ENCODE measurements at regions not wholly inside any gene's neighbourhood (a gene's known extent, or its start where the extent isn't known, plus 50 kb on each side); places are given as distances from the start of the nearest gene placed in this dataset.
A peak's percentile ranks its signal among the peaks of the same experiment; 100 is the strongest.
"Not testable (repeated sequence)": the region's sequence is repeated elsewhere in the genome, so short reads cannot be mapped to it uniquely, and the experiment has no call there.

DNA sequence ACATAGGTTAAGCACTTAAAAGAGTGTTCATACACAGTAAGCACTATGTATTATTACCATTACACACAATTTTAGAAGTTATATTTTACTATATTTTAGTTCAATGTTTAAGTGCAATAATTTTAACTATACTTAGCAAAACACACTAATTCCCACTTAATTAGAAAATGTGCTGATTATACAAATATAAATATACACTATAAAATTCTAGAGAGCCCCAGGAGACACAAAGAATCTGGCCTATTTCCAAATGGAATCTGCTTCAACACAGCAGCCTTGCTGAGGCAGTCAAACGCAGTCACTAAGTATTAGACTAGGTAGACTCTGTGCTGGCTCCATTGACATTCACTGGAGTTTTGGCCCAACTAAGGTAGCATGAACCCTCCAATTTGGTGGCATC lies 160.9 kb downstream of the CETN3 start:
- no peak overlapping the region for H3K14ac ChIP-seq (replicated peaks; ENCODE audit: low read depth, low read length)
- H2BK5ac ChIP-seq (ENCODE audit: low read depth, low read length, poor library complexity, severe bottlenecking): no peak overlapping the region
- no TSS peak for BruUV-seq (replicated peaks)
- no peak overlapping the region for H3K9ac ChIP-seq (ENCODE audit: low read depth, low read length)
- no peak for TF ChIP-seq RFX5 (IDR thresholded peaks at IDR 0.05; ENCODE audit: low read depth, low read length)
- TF ChIP-seq MAFK (IDR thresholded peaks at IDR 0.05; ENCODE audit: low read depth, low read length): 0 out of 2 replicates have a peak, but pooled peaks have one; percentile 23
- H4K20me1 ChIP-seq (ENCODE audit: insufficient read depth, low read length): no peaks in the 10 kb centered on the region
- H3K36me3 ChIP-seq (ENCODE audit: control insufficient read depth, insufficient read depth, low read length): no peaks in the 10 kb centered on the region
- H3K79me1 ChIP-seq (ENCODE audit: low read depth in 1 of 2, low read length in 2 of 2): no peaks in the 10 kb centered on the region
- ChIA-PET CTCF (no interaction called here), POLR2A (ENCODE audit: unreplicated experiment) (no interaction called here)
- H3K4me2 ChIP-seq (ENCODE audit: low read depth, low read length): no peak overlapping the region
- no peaks in the 10 kb centered on the region for H3K9me1 ChIP-seq (ENCODE audit: insufficient read depth, low read length)
- H3K23ac ChIP-seq (ENCODE audit: low read depth, low read length): no peak overlapping the region
- H3K4me3 ChIP-seq (ENCODE audit: insufficient read depth, low read depth, low read length): no peak overlapping the region
- in situ Hi-C loops (cut with MboI; ENCODE audit: low sequenced_read_pairs) (no loop called here), intact Hi-C loops (cut with micrococcal nuclease) (no loop called here), dilution Hi-C loops (cut with HindIII; ENCODE audit: low sequenced_read_pairs, unreplicated experiment) (no loop called here)
- no peak for ATAC-seq (ENCODE audit: low read depth)
- H2AFZ ChIP-seq (replicated peaks; ENCODE audit: low read length, poor library complexity): no peak overlapping the region
- H3K4me1 ChIP-seq (ENCODE audit: control insufficient read depth, insufficient read depth, low read length): no peaks in the 10 kb centered on the region
- no peaks in the 10 kb centered on the region for H3K27me3 ChIP-seq (ENCODE audit: control insufficient read depth, insufficient read depth, low read length)
- H3K18ac ChIP-seq (ENCODE audit: low read depth, low read length): no peak overlapping the region
- H4K91ac ChIP-seq (ENCODE audit: insufficient read depth, low read depth, low read length): no peak overlapping the region
- no CpG with 5 or more reads among the region's 1 CpG for WGBS, 2 experiments (ENCODE audit: extremely low coverage in 2 of 2, insufficient read length in 1 of 2)
- no peak overlapping the region for H2AK5ac ChIP-seq (ENCODE audit: low read depth, low read length)
- H4K5ac ChIP-seq (ENCODE audit: low read depth, low read length): no peak overlapping the region
- no peak overlapping the region for H3K56ac ChIP-seq (ENCODE audit: extremely low read depth, insufficient read depth, low read length)
- no peak for DNase-seq
- H3K27ac ChIP-seq (ENCODE audit: insufficient read depth, low read length): no peak overlapping the region
- H4K8ac ChIP-seq (ENCODE audit: low read depth in 2 of 2, low read length in 2 of 2): no peak overlapping the region
- H3K4ac ChIP-seq (ENCODE audit: low read depth, low read length): no peak overlapping the region
- no peaks in the 10 kb centered on the region for H3K9me3 ChIP-seq (ENCODE audit: control insufficient read depth, insufficient read depth, low read length)
- no peak overlapping the region for H2AK9ac ChIP-seq (replicated peaks; ENCODE audit: low read depth, low read length, poor library complexity)
- H2BK20ac ChIP-seq (ENCODE audit: low read depth, low read length): no peak overlapping the region
- H2BK120ac ChIP-seq (ENCODE audit: low read depth, low read length): no peak overlapping the region
- no peak overlapping the region for H2BK15ac ChIP-seq (ENCODE audit: low read depth, low read length)

DNA sequence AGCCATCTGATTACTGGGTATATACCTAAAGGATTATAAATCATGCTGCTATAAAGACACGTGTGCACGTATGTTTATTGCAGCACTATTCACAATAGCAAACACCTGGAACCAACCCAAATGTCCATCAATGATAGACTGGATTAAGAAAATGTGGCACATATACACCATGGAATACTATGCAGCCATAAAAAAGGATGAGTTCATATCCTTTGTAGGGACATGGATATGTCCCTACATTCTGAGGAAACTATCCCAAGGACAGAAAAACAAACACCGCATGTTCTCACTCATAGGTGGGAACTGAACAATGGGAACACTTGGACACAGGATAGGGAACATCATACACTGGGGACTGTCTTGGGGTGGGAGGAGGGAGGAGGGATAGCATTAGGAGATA lies 165.7 kb downstream of the CETN3 start:
- dilution Hi-C loops (cut with HindIII; ENCODE audit: low sequenced_read_pairs, unreplicated experiment): not testable (repeated sequence)

More for the DNA sequence above, 165.7 kb downstream of the CETN3 start:
- H3K4me2 ChIP-seq (ENCODE audit: low read depth, low read length); H3K4me3 ChIP-seq (ENCODE audit: insufficient read depth, low read depth, low read length); H2BK20ac ChIP-seq (ENCODE audit: low read depth, low read length); H3K9me1 ChIP-seq (ENCODE audit: insufficient read depth, low read length); H3K79me1 ChIP-seq (ENCODE audit: low read depth in 1 of 2, low read length in 2 of 2); H2AFZ ChIP-seq (replicated peaks; ENCODE audit: low read length, poor library complexity); intact Hi-C loops (cut with micrococcal nuclease); H3K56ac ChIP-seq (ENCODE audit: extremely low read depth, insufficient read depth, low read length); POLR2A ChIA-PET (ENCODE audit: unreplicated experiment); H3K4ac ChIP-seq (ENCODE audit: low read depth, low read length); H3K9me3 ChIP-seq (ENCODE audit: control insufficient read depth, insufficient read depth, low read length); DNase-seq; H3K23ac ChIP-seq (ENCODE audit: low read depth, low read length); CTCF ChIA-PET; in situ Hi-C loops (cut with MboI; ENCODE audit: low sequenced_read_pairs); BruUV-seq (replicated peaks); H3K27me3 ChIP-seq (ENCODE audit: control insufficient read depth, insufficient read depth, low read length); H3K9ac ChIP-seq (ENCODE audit: low read depth, low read length); H3K18ac ChIP-seq (ENCODE audit: low read depth, low read length); H2AK5ac ChIP-seq (ENCODE audit: low read depth, low read length); H2BK5ac ChIP-seq (ENCODE audit: low read depth, low read length, poor library complexity, severe bottlenecking); H2BK15ac ChIP-seq (ENCODE audit: low read depth, low read length); H4K20me1 ChIP-seq (ENCODE audit: insufficient read depth, low read length); H4K5ac ChIP-seq (ENCODE audit: low read depth, low read length); H3K4me1 ChIP-seq (ENCODE audit: control insufficient read depth, insufficient read depth, low read length); H3K36me3 ChIP-seq (ENCODE audit: control insufficient read depth, insufficient read depth, low read length); H3K27ac ChIP-seq (ENCODE audit: insufficient read depth, low read length); ATAC-seq (ENCODE audit: low read depth); H2BK120ac ChIP-seq (ENCODE audit: low read depth, low read length); H4K91ac ChIP-seq (ENCODE audit: insufficient read depth, low read depth, low read length); H4K8ac ChIP-seq (ENCODE audit: low read depth in 2 of 2, low read length in 2 of 2); H2AK9ac ChIP-seq (replicated peaks; ENCODE audit: low read depth, low read length, poor library complexity); H3K14ac ChIP-seq (replicated peaks; ENCODE audit: low read depth, low read length): not testable (repeated sequence)
- no CpG with 5 or more reads among the region's 3 CpGs for WGBS, 2 experiments (ENCODE audit: extremely low coverage in 2 of 2, insufficient read length in 1 of 2)
